ENCODE measurements at regions not wholly inside any gene's neighbourhood (a gene's known extent, or its start where the extent isn't known, plus 50 kb on each side); places are given as distances from the start of the nearest gene placed in this dataset.

- Histone ChIP-seq H3K27me3 (replicated peaks; ENCODE audit: insufficient read depth, low read length) (no peaks in the 10 kb centered on the region), H3K9me2 (replicated peaks; ENCODE audit: insufficient read depth, low read length) (no peaks in the 10 kb centered on the region), H3K4me3 (ENCODE audit: low read length) (no peak overlapping the region), H4K20me1 (ENCODE audit: insufficient read depth, low read length) (no peaks in the 10 kb centered on the region), H3K36me3 (replicated peaks; ENCODE audit: insufficient read depth, low read length) (no peaks in the 10 kb centered on the region), H3K4me1 (ENCODE audit: low read length) (no peaks in the 10 kb centered on the region), H3F3A (ENCODE audit: insufficient read depth, low read length) (no peaks in the 10 kb centered on the region), H3K9me3 (replicated peaks; ENCODE audit: insufficient read depth, low read length) (no peaks in the 10 kb centered on the region; the same call in 1 of the 2 replicates), H3K79me2 (ENCODE audit: low read length) (no peaks in the 10 kb centered on the region), H3K4me2 (ENCODE audit: low read depth, low read length) (no peak overlapping the region), H2AFZ (ENCODE audit: low read length) (no peak overlapping the region), H3K27ac (ENCODE audit: low read length) (no peak overlapping the region), H3K9ac (ENCODE audit: low read length) (no peak overlapping the region)
- DNase-seq = no peak
- TF ChIP-seq EZH2 (optimal IDR thresholded peaks at IDR 0.05; ENCODE audit: low read depth, low read length) = no peak
- no peak for TF ChIP-seq CTCF (IDR thresholded peaks at IDR 0.05; ENCODE audit: low read length)
These were observed 706.3 kb upstream of the TENM3 start for GRCh38 chr4:181536811-181537434.

GRCh38 chr4:181538431-181538830, 704.8 kb upstream of the TENM3 start:
- Histone ChIP-seq H3K9ac (ENCODE audit: low read length) (no peak overlapping the region), H3K9me3 (replicated peaks; ENCODE audit: insufficient read depth, low read length) (no peaks in the 10 kb centered on the region; the same call in 1 of the 2 replicates), H4K20me1 (ENCODE audit: insufficient read depth, low read length) (no peaks in the 10 kb centered on the region), H3K4me3 (ENCODE audit: low read length) (no peak overlapping the region), H3K4me1 (ENCODE audit: low read length) (no peaks in the 10 kb centered on the region), H3K9me2 (replicated peaks; ENCODE audit: insufficient read depth, low read length) (no peaks in the 10 kb centered on the region), H3K4me2 (ENCODE audit: low read depth, low read length) (no peak overlapping the region), H3F3A (ENCODE audit: insufficient read depth, low read length) (no peaks in the 10 kb centered on the region), H3K36me3 (replicated peaks; ENCODE audit: insufficient read depth, low read length) (no peaks in the 10 kb centered on the region), H3K79me2 (ENCODE audit: low read length) (no peaks in the 10 kb centered on the region), H3K27ac (ENCODE audit: low read length) (no peak overlapping the region), H2AFZ (ENCODE audit: low read length) (no peak overlapping the region), H3K27me3 (replicated peaks; ENCODE audit: insufficient read depth, low read length) (no peaks in the 10 kb centered on the region)
- DNase-seq = no peak
- no peak for TF ChIP-seq EZH2phosphoT487 (IDR thresholded peaks at IDR 0.05; ENCODE audit: low read length)
- no peak for TF ChIP-seq CTCF (IDR thresholded peaks at IDR 0.05; ENCODE audit: low read length)
- no peak for TF ChIP-seq EZH2 (optimal IDR thresholded peaks at IDR 0.05; ENCODE audit: low read depth, low read length)

- DNase-seq = no peak
- Histone ChIP-seq H3F3A (ENCODE audit: insufficient read depth, low read length) (no peaks in the 10 kb centered on the region), H4K20me1 (ENCODE audit: insufficient read depth, low read length) (no peaks in the 10 kb centered on the region)
These were observed 701.8 kb upstream of the TENM3 start for GRCh38 chr4:181541396-181541795.

More at GRCh38 chr4:181541396-181541795, 701.8 kb upstream of the TENM3 start:
- no peak overlapping the region for H3K27ac ChIP-seq (ENCODE audit: low read length)
- H3K4me3 ChIP-seq (ENCODE audit: low read length) = no peak overlapping the region
- no peaks in the 10 kb centered on the region for H3K27me3 ChIP-seq (replicated peaks; ENCODE audit: insufficient read depth, low read length)
- no peak overlapping the region for H3K4me2 ChIP-seq (ENCODE audit: low read depth, low read length)
- TF ChIP-seq EZH2phosphoT487 (IDR thresholded peaks at IDR 0.05; ENCODE audit: low read length) (no peak), EZH2 (optimal IDR thresholded peaks at IDR 0.05; ENCODE audit: low read depth, low read length) (no peak), CTCF (IDR thresholded peaks at IDR 0.05; ENCODE audit: low read length) (no peak)
- no peaks in the 10 kb centered on the region; the same call in 1 of the 2 replicates for H3K9me3 ChIP-seq (replicated peaks; ENCODE audit: insufficient read depth, low read length)
- H3K79me2 ChIP-seq (ENCODE audit: low read length) = no peaks in the 10 kb centered on the region
- no peaks in the 10 kb centered on the region for H3K36me3 ChIP-seq (replicated peaks; ENCODE audit: insufficient read depth, low read length)
- no peak overlapping the region for H3K9ac ChIP-seq (ENCODE audit: low read length)
- H3K4me1 ChIP-seq (ENCODE audit: low read length) = no peaks in the 10 kb centered on the region
- no peaks in the 10 kb centered on the region for H3K9me2 ChIP-seq (replicated peaks; ENCODE audit: insufficient read depth, low read length)
- no peak overlapping the region for H2AFZ ChIP-seq (ENCODE audit: low read length)

Measured in MM.1S (cell line).